GM12865 (cell line): ENCODE measurements at regions not wholly inside any gene's neighbourhood (a gene's known extent, or its start where the extent isn't known, plus 50 kb on each side); places are given as distances from the start of the nearest gene placed in this dataset.

Experiments
- DNase-seq: peaks from one replicate; pipeline ENCODE4 v3.0.0; 2010; ENCODE audit warnings: low read depth
- H3K4me3 ChIP-seq: 2 replicates; pipeline ENCODE4 v1.5.1; 2011; ENCODE audit warnings: mild to moderate bottlenecking, low read depth, low read length, control low read depth
- CTCF ChIP-seq: IDR thresholded peaks from 2 replicates; pipeline ENCODE4 v1.5.1; 2011; ENCODE audit warnings: low read length, control low read depth, low read depth, inconsistent platforms; ENCODE audit not compliant: insufficient read depth; ENCODE audit errors: missing control alignments

- no peak for TF ChIP-seq CTCF
- H3K4me3 ChIP-seq = no peak overlapping the region
- no peak for DNase-seq
Observed at GRCh38 chr18:78721981-78722380, 257.6 kb upstream of the SALL3 start.

DNA sequence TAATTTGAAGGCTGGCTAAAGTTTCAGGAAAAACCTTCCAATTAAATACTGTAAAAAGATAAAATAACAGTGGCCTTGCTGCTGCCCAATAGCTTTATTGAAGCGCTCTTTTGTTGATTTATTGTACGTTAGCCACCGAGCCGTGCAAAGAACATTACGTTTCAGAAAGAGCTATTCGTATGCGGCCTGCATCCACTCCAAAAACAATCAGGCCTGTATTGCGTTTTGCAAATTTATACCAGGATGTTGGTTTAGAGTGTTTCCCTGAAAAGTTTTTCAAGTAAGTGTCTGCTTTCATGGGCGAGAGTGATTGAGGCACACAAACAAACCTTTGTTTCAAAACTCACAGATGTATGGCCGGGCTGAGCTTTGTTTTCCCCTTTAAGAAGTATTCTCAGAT lies 257.2 kb upstream of the SALL3 start:
- no peak overlapping the region for H3K4me3 ChIP-seq

DNA sequence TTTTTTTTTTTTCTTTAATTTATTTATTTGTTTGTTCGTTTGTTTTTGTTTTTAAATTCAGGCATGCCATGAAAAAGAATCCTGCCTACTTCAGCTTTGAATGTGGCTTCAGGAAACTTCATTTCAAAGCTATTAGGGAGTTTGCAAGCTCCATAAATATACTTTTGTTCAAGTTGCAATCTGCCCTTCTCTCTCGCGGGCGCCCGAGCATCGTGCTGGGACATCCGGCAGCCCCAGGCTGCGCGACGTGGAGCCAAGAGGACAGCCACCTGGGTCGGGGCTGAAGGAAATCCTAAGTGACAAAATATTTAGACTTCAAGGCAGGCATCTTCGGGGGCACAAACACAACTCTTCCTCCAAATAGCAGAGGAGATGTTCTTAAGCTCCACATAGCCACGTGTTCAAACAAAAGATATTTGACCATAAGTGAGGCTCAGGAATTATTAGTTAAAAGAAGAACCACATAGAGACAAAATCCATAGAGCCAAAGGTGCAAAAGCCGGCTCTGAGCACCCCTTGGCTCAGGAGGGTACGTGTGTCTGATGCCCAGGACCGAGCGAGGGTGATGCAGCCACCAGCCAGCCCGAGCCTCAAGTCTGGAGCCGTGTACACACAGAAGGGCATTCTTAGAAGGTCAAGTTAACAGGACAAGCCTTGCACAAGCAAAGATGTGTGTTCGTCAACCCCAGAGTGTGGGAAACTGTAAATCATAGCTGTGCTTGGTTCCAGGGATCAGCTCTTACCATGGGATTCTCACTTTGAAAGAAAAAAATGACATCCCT lies 256.5 kb upstream of the SALL3 start:
- TF ChIP-seq CTCF = no peak
- DNase-seq = no peak
- no peak overlapping the region for H3K4me3 ChIP-seq

More for the DNA sequence above, 257.2 kb upstream of the SALL3 start:
- no peak for DNase-seq
- no peak for TF ChIP-seq CTCF

- no peak for DNase-seq
- no peak for TF ChIP-seq CTCF
Observed at GRCh38 chr18:78724214-78724914, 255.3 kb upstream of the SALL3 start.

GRCh38 chr18:78725426-78725825 lies 254.2 kb upstream of the SALL3 start:
- no peak for DNase-seq
- no peak for TF ChIP-seq CTCF
- H3K4me3 ChIP-seq = no peak overlapping the region

More at GRCh38 chr18:78724214-78724914, 255.3 kb upstream of the SALL3 start:
- H3K4me3 ChIP-seq = no peak overlapping the region

DNA sequence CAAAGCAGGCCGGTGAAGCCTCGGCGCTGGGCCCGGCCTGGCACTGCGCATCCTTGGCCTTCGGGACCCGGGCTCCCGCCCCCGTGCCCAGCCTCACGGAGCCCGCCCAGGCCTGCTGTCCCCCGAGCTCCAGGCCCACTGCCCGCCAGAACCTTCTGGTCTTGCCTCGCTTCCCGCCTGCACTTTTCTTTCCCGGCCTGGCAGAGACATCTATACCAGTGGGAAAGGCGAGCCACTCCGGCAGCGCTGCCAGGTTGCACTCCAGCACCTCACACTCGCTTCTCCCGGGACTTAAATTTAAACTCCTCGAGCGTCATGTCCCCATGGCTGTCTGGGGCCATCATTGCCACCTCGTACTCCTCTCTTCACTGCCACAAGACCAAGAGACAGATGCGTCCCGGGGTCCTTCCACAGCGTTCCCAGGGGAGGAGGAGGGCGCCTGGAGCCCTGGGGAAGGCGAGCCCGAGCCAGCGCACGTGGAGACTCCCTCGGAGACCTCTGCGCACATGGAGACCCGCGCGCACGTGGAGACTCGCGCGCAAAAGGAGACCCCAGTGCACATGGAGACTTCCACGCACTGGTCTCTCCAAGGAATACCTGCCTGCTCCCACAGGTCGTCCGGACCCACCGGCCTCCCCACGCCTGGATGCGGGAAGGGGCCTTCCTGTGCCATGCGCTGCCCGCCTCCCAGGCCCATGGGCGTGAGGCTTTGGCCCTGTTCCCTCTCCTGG lies 253.1 kb upstream of the SALL3 start:
- no peak for DNase-seq
- TF ChIP-seq CTCF = no peak

More for the DNA sequence above, 253.1 kb upstream of the SALL3 start:
- no peak overlapping the region for H3K4me3 ChIP-seq
